HG03354 (cell line): ENCODE measurements at regions not wholly inside any gene's neighbourhood (a gene's known extent, or its start where the extent isn't known, plus 50 kb on each side); places are given as distances from the start of the nearest gene placed in this dataset.
"Not testable (repeated sequence)": the region's sequence is repeated elsewhere in the genome, so short reads cannot be mapped to it uniquely, and the experiment has no call there.

Experiments used
- ATAC-seq: cut with Tn5 transposase; IDR thresholded peaks from one replicate; pipeline ENCODE4 v1.9.1; 2021; ENCODE audit warnings: mild to moderate bottlenecking; ENCODE audit not compliant: unreplicated experiment, poor library complexity, severe bottlenecking

- no peak for ATAC-seq
These were observed 346.3 kb upstream of the CHD1 start for GRCh38 chr5:99275128-99275527.

DNA sequence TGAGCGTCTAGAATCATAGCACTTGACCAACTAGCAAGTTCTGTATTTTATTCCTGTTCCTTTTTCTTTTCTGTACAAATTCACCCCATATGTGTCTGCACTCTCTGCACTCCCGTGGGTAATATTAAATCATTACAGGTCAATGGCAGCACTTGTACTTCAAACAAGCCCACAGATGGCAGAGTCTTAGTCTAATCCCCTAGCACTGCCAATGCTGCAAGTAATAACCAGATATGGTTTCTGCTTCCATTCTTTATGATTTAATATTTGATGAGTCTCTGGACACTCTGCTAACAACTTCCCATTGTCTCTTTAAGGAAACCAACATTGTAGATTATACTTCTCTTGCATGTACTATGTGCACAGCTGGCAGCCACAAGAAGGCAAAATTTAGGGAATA, 343.8 kb upstream of the CHD1 start:
- no peak for ATAC-seq

DNA sequence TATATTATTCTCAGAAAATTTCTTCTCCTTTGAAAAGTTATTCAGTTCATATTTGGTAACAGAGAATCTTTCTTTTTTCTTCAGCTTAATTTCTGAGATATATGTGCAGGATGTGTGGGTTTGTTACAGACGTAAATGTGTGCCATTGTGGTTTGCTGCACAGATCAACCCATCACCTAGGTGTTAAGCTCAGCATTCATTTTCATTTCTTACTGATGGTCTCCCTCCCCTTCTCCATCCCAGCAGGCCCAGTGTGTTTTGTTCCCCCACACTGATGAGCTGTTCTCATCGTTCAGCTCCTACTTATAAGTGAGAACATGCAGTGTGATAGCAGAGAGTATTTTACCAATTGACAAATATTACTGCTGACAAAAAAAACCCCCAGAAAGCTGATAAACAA, 330.0 kb upstream of the CHD1 start:
- ATAC-seq, result no peak

GRCh38 chr5:99248066-99248465, 319.3 kb upstream of the CHD1 start:
- ATAC-seq, result no peak

DNA sequence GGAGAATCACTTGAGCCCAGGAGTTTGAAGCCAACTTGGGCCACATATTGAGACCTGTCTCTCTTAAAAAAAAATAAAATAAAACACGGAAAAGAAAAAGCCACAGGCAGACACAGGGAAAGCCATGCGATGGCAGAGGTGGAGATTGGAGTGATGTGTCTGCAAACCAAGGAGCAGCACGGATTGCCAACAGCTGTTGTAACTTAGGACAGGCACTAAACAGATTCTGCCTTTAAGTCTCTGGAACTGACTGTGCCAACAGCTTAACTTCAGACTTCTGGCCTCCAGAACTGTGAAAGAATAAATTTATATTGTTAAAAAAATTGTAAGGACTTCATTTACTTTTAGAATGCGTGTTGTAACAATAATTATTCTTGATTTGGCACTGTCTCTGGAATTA, 318.5 kb upstream of the CHD1 start:
- no peak for ATAC-seq

DNA sequence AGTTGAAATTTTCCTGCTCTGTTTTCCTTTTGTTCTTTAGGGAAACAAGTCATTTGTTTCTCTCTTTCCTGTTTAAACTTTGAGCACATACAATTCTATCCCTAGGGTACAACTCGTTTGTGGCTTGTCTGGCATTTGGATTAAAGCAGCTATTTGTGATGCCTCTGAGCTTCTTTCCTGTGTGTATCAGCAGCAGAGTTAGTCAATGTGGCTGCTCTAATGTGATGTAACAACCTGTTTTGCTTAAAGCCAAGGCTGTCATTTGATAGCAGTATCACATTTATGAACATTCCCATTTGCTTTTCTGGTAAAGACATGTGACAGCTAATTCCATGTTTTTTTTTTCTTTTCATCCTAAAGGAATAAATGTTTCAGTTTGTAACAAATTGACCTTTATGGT, 314.3 kb upstream of the CHD1 start:
- ATAC-seq, result no peak

GRCh38 chr5:99239826-99240360, 311.1 kb upstream of the CHD1 start:
- no peak for ATAC-seq

- no peak for ATAC-seq
These were observed 262.5 kb upstream of the CHD1 start for GRCh38 chr5:99191206-99191745.

GRCh38 chr5:99187611-99188010, 258.8 kb upstream of the CHD1 start:
- ATAC-seq, result no peak

DNA sequence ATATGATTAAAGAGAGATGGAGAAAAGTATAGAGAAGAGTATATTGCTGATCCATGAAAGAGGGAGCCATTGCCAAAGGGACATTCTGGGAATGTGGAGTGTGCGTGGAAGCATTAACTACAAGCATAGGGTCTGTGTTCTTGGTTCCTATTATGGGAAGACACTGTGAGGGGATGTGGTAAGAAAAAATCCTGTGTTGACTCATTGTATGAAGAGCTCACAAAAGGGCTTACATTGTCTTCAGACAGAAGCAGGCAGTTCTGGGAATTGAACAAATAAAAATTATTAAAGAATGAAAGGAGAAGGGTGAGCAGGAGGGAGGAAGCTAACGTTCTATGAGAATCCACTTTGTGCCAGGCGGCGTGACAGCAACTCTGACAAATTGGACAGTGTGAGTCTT, 250.4 kb upstream of the CHD1 start:
- ATAC-seq, result no peak

DNA sequence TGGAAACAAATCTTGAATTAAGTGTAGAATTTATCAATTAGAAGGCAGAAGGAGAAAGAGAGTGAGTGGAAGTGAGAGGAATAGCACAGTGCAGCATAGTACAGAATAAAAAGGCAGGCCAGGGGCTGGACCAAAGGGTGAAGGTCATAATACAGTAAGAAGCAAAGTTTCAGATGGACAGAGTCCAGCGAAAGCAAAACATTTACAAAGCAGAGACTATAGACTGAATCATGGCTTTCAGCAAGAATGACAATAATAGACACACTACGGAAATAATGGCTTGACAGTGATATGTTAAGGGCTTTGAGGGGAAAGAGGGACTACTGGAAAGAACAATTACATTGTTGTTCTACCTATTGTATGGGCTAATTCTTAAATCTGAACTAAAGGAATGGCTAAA, 249.0 kb upstream of the CHD1 start:
- no peak for ATAC-seq

DNA sequence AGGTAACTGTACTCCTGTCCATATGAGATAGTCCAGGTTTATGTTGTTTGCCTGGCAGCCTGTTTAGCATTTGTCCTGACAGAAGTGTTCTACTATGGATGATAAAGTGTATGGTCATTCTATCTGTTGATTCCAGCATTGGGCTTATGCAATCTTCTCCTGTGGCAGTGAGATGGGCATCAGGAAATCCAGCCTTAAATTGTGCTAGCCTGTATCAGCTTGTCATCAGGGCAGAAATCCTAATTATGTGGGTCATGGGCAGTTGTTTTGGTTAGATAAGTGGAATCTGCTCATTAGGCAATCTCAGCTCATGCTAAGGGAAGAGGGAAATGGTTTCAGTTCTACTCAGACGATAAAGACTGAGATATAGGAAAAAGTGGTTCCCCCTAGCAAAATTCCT, 247.4 kb upstream of the CHD1 start:
- ATAC-seq, result no peak

- ATAC-seq, result no peak
These were observed 240.5 kb upstream of the CHD1 start for GRCh38 chr5:99169309-99169708.

GRCh38 chr5:99161538-99161937, 232.7 kb upstream of the CHD1 start:
- not testable (repeated sequence) for ATAC-seq

GRCh38 chr5:99156688-99157087, 227.9 kb upstream of the CHD1 start:
- no peak for ATAC-seq

DNA sequence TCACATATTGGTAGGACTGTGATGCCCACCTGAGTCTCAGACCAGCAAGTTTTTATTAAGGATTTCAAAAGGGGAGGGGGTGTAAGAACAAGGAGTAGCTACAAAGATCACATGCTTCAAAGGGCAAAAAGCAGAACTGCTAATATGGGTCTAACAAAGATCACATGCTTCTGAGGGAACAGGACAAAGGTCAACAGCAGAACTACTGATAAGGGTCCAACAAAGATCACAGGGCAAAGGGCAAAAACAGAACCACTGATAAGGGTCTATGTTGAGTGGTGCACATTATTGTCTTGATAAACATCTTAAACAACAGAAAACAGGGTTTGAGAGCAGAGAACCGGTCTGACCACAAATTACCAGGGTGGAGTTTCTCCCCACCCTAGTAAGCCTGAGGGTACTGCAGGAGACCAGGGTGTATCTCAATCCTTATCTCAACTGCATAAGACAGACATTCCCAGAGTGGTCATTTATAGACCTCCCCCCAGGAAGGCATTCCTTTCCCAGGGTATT, 214.5 kb upstream of the CHD1 start:
- not testable (repeated sequence) for ATAC-seq

DNA sequence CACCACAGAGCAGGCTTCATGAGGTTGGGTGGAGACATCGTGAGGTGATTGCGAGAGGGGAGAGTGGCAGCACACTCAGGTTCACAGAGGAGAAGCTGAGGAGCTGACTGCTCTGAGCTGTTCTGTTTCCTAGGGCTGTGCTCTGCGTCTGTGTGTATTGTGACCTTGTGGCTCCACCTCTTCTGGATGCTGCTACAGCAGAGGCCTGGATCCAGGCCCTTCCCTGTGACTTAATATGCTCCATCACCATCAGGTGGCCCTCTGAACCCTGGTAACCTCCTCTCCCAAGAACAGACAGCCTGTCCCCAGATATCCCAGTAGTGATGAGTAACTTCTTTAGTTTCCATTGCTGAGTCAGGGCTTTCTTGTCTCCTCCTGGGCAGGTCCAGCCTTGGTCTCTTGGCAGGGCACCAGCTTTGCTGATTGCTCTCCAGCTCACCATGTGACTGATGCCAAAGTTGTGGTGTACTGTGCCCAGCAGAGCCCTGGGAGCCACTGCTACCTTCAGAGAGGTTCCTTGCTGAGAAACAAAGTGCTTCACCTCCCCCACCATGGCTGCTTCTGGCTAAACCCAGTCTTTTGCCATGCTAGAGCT, 212.8 kb upstream of the CHD1 start:
- no peak for ATAC-seq

- no peak for ATAC-seq
These were observed 210.1 kb upstream of the CHD1 start for GRCh38 chr5:99138911-99139310.

DNA sequence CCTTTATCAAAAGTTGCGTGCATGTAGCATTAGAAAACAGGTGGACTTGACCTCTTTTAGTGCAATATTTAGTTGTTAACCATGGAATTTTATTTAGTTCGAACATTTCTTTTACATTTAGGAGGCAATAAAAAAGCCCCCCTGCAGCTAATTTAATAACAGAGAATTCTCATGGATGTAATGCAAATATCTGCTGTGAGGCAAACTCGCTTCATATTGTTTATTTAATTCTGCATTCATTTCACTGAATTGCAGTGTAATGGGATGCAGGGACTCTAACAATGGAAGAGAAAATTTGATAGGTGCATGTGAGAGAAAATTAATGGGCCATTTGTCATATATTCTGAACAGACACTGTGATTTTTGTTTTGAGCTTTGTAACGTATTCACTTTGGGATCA, 205.1 kb upstream of the CHD1 start:
- ATAC-seq, result no peak

GRCh38 chr5:99129768-99130501, 201.1 kb upstream of the CHD1 start:
- no peak for ATAC-seq

DNA sequence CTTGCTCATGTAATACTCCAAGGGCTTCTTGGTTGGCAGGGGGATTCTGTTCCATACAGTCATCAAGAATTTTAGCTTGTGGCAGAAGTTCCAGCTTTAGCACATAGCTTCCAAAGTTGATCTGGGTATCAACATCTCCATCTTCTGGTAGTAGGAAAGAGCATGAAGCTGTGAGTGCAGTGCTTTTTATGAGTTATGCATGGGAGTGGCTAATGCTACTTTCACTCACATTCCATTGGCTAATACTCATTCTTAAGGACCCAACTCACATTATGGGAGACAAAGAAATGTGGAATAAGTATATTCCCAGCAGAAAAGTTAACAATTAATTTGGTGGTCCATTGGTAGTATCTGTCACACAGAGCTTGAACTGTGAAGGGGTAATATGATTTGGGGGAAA, 194.2 kb upstream of the CHD1 start:
- no peak for ATAC-seq
